ENCODE measurements at regions not wholly inside any gene's neighbourhood (a gene's known extent, or its start where the extent isn't known, plus 50 kb on each side); places are given as distances from the start of the nearest gene placed in this dataset.

DNA sequence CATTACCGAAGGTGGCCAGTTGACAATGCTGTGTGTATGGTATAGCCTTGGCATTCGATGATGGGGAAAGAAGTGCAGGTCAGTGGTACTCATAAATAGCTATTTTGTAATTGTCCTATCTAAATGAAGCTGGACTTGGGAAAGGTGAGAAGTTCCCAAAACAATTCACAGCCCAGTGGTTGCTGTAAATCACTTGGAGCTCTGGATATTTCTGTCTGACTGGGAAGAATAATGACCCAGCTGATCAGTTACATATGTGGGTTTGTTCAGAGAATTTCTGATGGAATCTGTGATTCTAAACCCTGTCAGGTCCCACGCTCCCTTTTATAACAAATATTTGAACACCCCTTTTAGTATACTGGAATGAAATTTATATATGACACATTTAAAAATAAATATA, 133.9 kb upstream of the PFN2 start:
- Histone ChIP-seq H3K4me3 (ENCODE audit: low read length) (no peak overlapping the region), H3K4me1 (ENCODE audit: insufficient read depth, low read length) (peaks cover 47% of the 10 kb centered on the region), H3K27me3 (ENCODE audit: insufficient read depth, low read length) (no peaks in the 10 kb centered on the region), H3K9ac (ENCODE audit: low read depth, low read length) (no peak overlapping the region), H3K27ac (ENCODE audit: low read depth, low read length) (no peak overlapping the region), H3K36me3 (ENCODE audit: insufficient read depth, low read length) (no peaks in the 10 kb centered on the region), H3K9me3 (ENCODE audit: insufficient read depth, low read depth, low read length) (peaks cover 8% of the 10 kb centered on the region; the same call in 1 of the 2 replicates)
- WGBS = 93% methylated on average over 2 of the region's 3 CpGs

DNA sequence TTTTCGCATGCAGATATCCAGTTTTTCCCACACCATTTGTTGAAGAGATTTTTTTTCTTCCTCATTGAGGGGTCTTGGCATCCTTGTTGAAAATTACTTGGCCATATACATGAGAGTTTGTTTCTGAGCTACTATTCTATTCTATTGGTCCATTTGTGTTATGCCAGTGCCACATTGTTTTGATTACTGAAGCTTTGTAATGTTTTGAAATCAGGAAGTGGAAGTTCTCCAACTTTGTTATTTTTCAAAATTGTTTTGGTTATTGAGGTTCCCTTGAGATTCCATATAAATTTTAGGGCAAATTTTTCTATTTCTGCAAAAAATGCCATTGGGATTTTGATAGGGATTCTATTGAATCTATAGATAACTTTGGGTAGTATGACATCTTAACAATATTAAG, 130.3 kb upstream of the PFN2 start:
- Histone ChIP-seq H3K4me3 (ENCODE audit: low read length) (no peak overlapping the region), H3K4me1 (ENCODE audit: insufficient read depth, low read length) (peaks cover 41% of the 10 kb centered on the region), H3K27me3 (ENCODE audit: insufficient read depth, low read length) (no peaks in the 10 kb centered on the region), H3K36me3 (ENCODE audit: insufficient read depth, low read length) (no peaks in the 10 kb centered on the region), H3K9me3 (ENCODE audit: insufficient read depth, low read depth, low read length) (peaks cover 8% of the 10 kb centered on the region; the same call in 1 of the 2 replicates), H3K9ac (ENCODE audit: low read depth, low read length) (no peak overlapping the region), H3K27ac (ENCODE audit: low read depth, low read length) (no peak overlapping the region)
- no CpG with 5 or more reads among the region's 1 CpG for WGBS

DNA sequence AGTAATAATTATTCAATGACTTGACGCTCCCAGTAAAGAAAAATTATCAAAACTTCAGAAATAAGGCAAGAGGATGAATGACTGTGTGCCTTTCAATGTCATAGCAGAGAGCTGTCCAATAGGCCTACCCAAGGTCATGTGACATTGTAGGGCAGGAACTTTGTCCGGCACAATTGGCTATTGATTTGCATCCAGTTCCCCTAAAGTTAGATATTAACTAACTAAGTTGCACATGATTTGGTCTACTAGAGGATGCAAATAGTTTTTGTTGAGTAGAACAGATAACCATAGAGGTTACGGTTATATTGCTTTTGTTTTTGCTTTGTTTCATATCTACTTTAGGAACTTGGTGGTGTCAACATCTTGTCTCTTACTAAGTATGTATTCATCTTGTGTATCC, 127.9 kb upstream of the PFN2 start:
- no peaks in the 10 kb centered on the region for H3K27me3 ChIP-seq (ENCODE audit: insufficient read depth, low read length)
- 93% methylated on average over 3 of the region's 3 CpGs for WGBS

DNA sequence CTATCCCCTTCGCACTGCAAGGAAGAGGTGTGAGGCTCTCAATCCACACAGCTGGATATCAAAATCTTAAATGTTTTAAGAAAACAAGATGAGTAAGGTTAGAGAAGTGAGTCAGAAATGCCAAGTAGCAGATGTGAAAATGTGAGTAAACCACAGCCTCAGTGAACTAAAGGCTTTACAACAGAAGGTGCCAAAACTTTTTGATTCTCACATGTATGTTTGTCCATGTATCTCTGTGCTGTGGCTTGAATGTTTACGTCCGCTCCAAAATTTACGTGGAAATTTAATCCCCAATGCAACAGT, 126.8 kb upstream of the PFN2 start:
- Histone ChIP-seq H3K4me3 (ENCODE audit: low read length) (no peak overlapping the region), H3K9ac (ENCODE audit: low read depth, low read length) (peak overlapping the region; percentile 34; the same call in 1 of the 2 replicates), H3K36me3 (ENCODE audit: insufficient read depth, low read length) (no peaks in the 10 kb centered on the region), H3K27ac (ENCODE audit: low read depth, low read length) (peak overlapping the region; percentile 82; the same call in 1 of the 2 replicates), H3K4me1 (ENCODE audit: insufficient read depth, low read length) (peaks cover 27% of the 10 kb centered on the region), H3K9me3 (ENCODE audit: insufficient read depth, low read depth, low read length) (peaks cover 8% of the 10 kb centered on the region; the same call in 1 of the 2 replicates), H3K27me3 (ENCODE audit: insufficient read depth, low read length) (no peaks in the 10 kb centered on the region)
- 61% methylated on average over 4 of the region's 4 CpGs for WGBS

More for the DNA sequence above, 127.9 kb upstream of the PFN2 start:
- peaks cover 8% of the 10 kb centered on the region; the same call in 1 of the 2 replicates for H3K9me3 ChIP-seq (ENCODE audit: insufficient read depth, low read depth, low read length)
- H3K4me3 ChIP-seq (ENCODE audit: low read length) = no peak overlapping the region
- no peak overlapping the region for H3K27ac ChIP-seq (ENCODE audit: low read depth, low read length)
- no peaks in the 10 kb centered on the region for H3K36me3 ChIP-seq (ENCODE audit: insufficient read depth, low read length)
- H3K4me1 ChIP-seq (ENCODE audit: insufficient read depth, low read length) = peaks cover 29% of the 10 kb centered on the region
- H3K9ac ChIP-seq (ENCODE audit: low read depth, low read length) = no peak overlapping the region

DNA sequence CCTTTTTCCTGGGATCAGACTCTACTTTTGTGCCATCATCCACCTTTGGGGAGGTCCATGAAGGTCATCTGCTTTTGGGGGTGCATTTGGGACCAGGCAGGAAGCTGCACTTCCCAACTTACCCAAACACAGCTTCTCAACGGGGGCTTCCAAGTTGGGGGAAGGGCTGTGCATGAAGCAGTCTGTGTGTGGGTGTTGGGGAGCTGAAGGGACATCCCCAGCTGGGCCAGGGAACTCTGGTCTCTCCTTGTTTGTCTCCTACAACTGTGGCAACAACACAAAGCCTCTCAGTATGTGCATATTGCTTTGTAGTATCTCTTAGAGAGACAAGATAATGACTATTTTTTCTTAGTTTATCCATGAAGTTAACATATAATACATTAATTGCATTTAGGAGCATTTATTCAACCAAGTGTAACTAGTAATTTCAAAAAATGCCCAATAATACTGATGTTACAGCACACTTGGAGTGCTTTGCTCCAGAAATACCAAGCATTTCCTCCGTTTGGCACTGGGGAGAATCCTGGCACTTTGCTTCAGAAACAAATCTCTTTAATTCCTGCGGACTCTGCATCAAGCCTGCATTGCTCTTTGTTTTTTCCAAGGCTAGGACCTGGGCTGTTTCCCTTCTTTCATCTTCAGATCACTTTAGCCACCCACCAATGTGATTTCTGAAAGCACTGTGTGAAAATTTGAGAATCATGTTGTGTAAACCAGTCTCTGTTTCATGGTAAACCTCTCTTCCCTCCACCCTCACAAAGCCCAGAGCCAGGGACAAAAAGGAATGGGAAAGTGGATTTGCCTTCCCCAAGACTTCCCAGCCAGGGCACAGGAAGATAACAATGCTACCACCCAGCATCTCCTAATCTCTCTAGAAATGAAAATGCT, 126.2 kb upstream of the PFN2 start:
- no peaks in the 10 kb centered on the region for H3K27me3 ChIP-seq (ENCODE audit: insufficient read depth, low read length)
- peaks cover 27% of the 10 kb centered on the region for H3K4me1 ChIP-seq (ENCODE audit: insufficient read depth, low read length)
- peaks cover 8% of the 10 kb centered on the region; the same call in 1 of the 2 replicates for H3K9me3 ChIP-seq (ENCODE audit: insufficient read depth, low read depth, low read length)
- H3K9ac ChIP-seq (ENCODE audit: low read depth, low read length) = peak overlapping the region; percentile 34; the same call in 1 of the 2 replicates
- no peak overlapping the region for H3K4me3 ChIP-seq (ENCODE audit: low read length)
- 32% methylated on average over 3 of the region's 3 CpGs for WGBS
- peak overlapping the region; percentile 82 for H3K27ac ChIP-seq (ENCODE audit: low read depth, low read length)
- no peaks in the 10 kb centered on the region for H3K36me3 ChIP-seq (ENCODE audit: insufficient read depth, low read length)

DNA sequence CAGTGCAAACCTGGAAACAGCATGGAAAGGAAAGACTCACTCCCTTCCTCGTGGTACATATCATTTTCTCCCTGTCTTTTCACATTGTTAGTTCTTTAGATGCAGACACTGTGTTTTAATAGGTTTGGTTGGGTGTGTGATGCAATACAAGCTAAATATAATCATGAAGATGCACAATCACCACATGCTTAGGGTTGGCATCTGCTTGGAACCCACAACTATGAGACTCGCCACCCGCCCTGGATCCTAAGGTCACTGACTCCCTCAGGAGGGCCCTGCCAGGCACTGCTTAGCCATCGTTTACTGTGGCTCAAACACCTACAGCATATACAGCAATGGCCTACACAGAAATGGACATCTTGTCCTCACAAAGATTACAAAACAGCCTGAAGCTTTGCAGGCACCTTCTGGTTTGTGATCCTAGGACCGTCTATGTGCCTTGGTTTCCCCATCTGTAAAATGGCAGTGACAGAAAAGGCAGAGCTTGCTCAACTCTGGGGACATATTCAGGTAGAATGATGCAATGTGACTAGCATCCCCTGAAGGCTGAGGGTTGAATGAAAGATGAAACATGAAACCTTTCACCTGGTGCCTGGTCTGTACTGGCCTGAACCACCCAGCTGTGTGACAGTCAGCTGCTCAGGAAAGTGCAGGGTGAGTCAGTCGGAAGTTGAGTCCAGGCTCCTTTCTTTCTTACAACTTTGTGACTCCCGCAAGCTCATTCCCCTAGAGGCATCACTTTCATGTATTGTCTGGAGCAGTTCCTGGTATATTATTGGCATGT, 123.6 kb upstream of the PFN2 start:
- H3K27ac ChIP-seq (ENCODE audit: low read depth, low read length) = no peak overlapping the region
- no peaks in the 10 kb centered on the region for H3K9me3 ChIP-seq (ENCODE audit: insufficient read depth, low read depth, low read length)
- H3K36me3 ChIP-seq (ENCODE audit: insufficient read depth, low read length) = no peaks in the 10 kb centered on the region
- H3K4me3 ChIP-seq (ENCODE audit: low read length) = no peak overlapping the region
- H3K27me3 ChIP-seq (ENCODE audit: insufficient read depth, low read length) = no peaks in the 10 kb centered on the region
- H3K9ac ChIP-seq (ENCODE audit: low read depth, low read length) = no peak overlapping the region
- peaks cover 33% of the 10 kb centered on the region for H3K4me1 ChIP-seq (ENCODE audit: insufficient read depth, low read length)
- WGBS = 91% methylated on average over 7 of the region's 7 CpGs

DNA sequence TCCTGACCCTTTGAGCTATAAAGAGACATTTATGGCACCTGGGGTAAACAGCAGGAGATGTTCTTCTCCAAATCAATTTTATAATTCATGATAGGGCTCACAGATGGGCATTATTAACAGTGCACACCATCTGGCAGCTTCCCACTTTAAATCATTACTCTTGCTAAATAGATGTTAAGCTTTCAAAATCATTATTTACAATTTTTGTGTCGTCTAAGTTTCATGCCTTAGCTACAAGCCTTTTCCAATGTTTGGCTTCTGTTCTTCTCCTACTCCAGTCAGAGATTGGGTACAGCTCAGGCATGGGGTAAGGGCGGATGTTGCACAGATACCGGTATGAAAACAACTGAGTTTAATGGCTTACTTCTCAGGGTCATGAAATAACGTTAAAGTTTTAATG, 120.9 kb upstream of the PFN2 start:
- Histone ChIP-seq H3K4me1 (ENCODE audit: insufficient read depth, low read length) (peaks cover 21% of the 10 kb centered on the region), H3K9ac (ENCODE audit: low read depth, low read length) (no peak overlapping the region), H3K27ac (ENCODE audit: low read depth, low read length) (no peak overlapping the region), H3K36me3 (ENCODE audit: insufficient read depth, low read length) (no peaks in the 10 kb centered on the region), H3K4me3 (ENCODE audit: low read length) (no peak overlapping the region), H3K9me3 (ENCODE audit: insufficient read depth, low read depth, low read length) (no peaks in the 10 kb centered on the region), H3K27me3 (ENCODE audit: insufficient read depth, low read length) (no peaks in the 10 kb centered on the region)
- 93% methylated on average over 4 of the region's 4 CpGs for WGBS

DNA sequence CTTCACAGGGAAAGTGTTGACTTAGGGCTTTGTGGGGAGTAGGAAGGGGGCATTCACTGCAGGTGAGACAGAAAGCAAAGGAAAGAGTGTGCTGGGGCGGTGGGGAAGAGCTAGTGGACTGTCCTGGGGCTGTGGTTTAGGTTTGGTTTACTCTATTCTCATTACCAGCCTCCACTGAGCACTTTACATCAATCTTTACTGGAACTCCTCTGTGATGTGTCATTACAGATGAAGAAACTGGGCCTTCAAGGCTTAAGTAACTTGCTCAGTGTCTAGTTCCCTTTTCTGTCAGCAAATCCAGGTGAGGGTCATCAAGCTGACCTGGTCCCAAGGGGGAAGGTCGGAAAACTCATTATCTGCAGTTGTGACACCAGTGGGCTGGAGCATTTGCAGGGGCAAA, 120.2 kb upstream of the PFN2 start:
- no peaks in the 10 kb centered on the region for H3K9me3 ChIP-seq (ENCODE audit: insufficient read depth, low read depth, low read length)
- H3K27ac ChIP-seq (ENCODE audit: low read depth, low read length) = no peak overlapping the region
- no peak overlapping the region for H3K9ac ChIP-seq (ENCODE audit: low read depth, low read length)
- no peaks in the 10 kb centered on the region for H3K27me3 ChIP-seq (ENCODE audit: insufficient read depth, low read length)
- WGBS = 86% methylated on average over 1 of the region's 2 CpGs
- H3K36me3 ChIP-seq (ENCODE audit: insufficient read depth, low read length) = no peaks in the 10 kb centered on the region
- H3K4me1 ChIP-seq (ENCODE audit: insufficient read depth, low read length) = peaks cover 14% of the 10 kb centered on the region; the same call in 1 of the 2 replicates
- no peak overlapping the region for H3K4me3 ChIP-seq (ENCODE audit: low read length)

DNA sequence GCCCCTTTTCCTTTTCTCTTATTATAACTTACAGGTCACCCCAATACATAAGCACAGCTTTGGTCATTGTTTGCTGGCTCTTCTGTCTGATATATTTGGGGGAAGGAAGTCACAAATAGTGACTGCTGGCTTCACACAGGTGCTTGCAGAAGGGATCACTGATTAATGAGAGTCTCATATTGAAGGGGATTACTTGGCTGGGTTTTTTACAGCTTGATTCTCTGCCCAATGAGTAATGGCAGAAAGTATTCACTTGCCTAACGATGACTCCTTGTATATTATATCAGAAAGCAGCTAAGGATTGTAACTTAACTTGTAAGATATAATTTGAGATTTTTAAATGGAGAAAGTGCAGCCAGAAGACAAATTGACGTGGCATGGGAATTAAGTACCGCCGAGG, 119.3 kb upstream of the PFN2 start:
- 96% methylated on average over 4 of the region's 4 CpGs for WGBS
- no peaks in the 10 kb centered on the region for H3K36me3 ChIP-seq (ENCODE audit: insufficient read depth, low read length)
- H3K4me1 ChIP-seq (ENCODE audit: insufficient read depth, low read length) = peaks cover 14% of the 10 kb centered on the region; the same call in 1 of the 2 replicates
- H3K9me3 ChIP-seq (ENCODE audit: insufficient read depth, low read depth, low read length) = no peaks in the 10 kb centered on the region
- no peaks in the 10 kb centered on the region for H3K27me3 ChIP-seq (ENCODE audit: insufficient read depth, low read length)
- H3K27ac ChIP-seq (ENCODE audit: low read depth, low read length) = no peak overlapping the region
- H3K9ac ChIP-seq (ENCODE audit: low read depth, low read length) = no peak overlapping the region
- H3K4me3 ChIP-seq (ENCODE audit: low read length) = no peak overlapping the region

- Histone ChIP-seq H3K4me1 (ENCODE audit: insufficient read depth, low read length) (peaks cover 6% of the 10 kb centered on the region; the same call in 1 of the 2 replicates), H3K27ac (ENCODE audit: low read depth, low read length) (no peak overlapping the region), H3K9me3 (ENCODE audit: insufficient read depth, low read depth, low read length) (no peaks in the 10 kb centered on the region), H3K9ac (ENCODE audit: low read depth, low read length) (no peak overlapping the region), H3K4me3 (ENCODE audit: low read length) (no peak overlapping the region), H3K27me3 (ENCODE audit: insufficient read depth, low read length) (no peaks in the 10 kb centered on the region), H3K36me3 (ENCODE audit: insufficient read depth, low read length) (no peaks in the 10 kb centered on the region)
- WGBS = no CpG with 5 or more reads among the region's 1 CpG
Observed at GRCh38 chr3:150084128-150084527, 113.4 kb upstream of the PFN2 start.

DNA sequence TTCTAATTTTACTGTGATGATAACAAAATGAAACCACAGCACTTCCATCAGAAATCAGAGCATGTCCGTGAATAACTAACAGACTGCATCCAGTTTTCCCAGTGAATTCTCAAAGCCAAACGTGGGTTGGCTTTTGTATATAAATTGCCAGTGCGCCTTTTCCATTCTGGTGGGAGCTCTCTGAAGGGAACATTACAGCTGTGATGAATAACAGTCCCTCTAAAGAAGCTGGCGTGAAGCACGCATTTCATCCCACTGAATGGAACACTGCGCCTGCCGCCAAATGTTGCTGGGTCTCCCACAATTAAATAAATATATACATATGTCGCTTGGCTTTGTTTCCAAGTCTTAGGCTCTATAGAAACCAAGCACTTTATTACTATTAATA, 113.0 kb upstream of the PFN2 start:
- no peak overlapping the region for H3K27ac ChIP-seq (ENCODE audit: low read depth, low read length)
- H3K9ac ChIP-seq (ENCODE audit: low read depth, low read length) = no peak overlapping the region
- no peak overlapping the region for H3K4me3 ChIP-seq (ENCODE audit: low read length)
- H3K27me3 ChIP-seq (ENCODE audit: insufficient read depth, low read length) = no peaks in the 10 kb centered on the region
- no peaks in the 10 kb centered on the region for H3K36me3 ChIP-seq (ENCODE audit: insufficient read depth, low read length)
- H3K9me3 ChIP-seq (ENCODE audit: insufficient read depth, low read depth, low read length) = no peaks in the 10 kb centered on the region
- peaks cover 6% of the 10 kb centered on the region; the same call in 1 of the 2 replicates for H3K4me1 ChIP-seq (ENCODE audit: insufficient read depth, low read length)
- WGBS = 86% methylated on average over 8 of the region's 8 CpGs

Data from HUES64 (cell line).